Tibial nerve (tissue), 4 donors: ENCODE measurements at regions not wholly inside any gene's neighbourhood (a gene's known extent, or its start where the extent isn't known, plus 50 kb on each side); places are given as distances from the start of the nearest gene placed in this dataset.

Experiments
- DNase-seq, 2 donors: peaks; one replicate each; pipeline ENCODE4 v3.0.0-alpha.2; 2019; ENCODE audit warnings: low spot score in 2 of 2
- H3K27ac ChIP-seq, 4 donors: fragments of 200-600 bp; sonication (generic) in 3 of 4; one replicate each; pipeline ENCODE4 v1.5.1; 2017 to 2019; ENCODE audit warnings: mild to moderate bottlenecking in 1 of 4
- H3K27me3 ChIP-seq, 2 donors: fragments of 200-600 bp; sonication (generic) in 1 of 2; one replicate each; pipeline versions ENCODE4 v1.5.1 to v1.6.0; 2017 to 2019
- H3K36me3 ChIP-seq, 3 donors: fragments of 200-600 bp; sonication (generic); one replicate each; pipeline ENCODE4 v1.5.1; 2018 to 2019
- H3K4me1 ChIP-seq, 4 donors: fragments of 200-600 bp; sonication (generic) in 3 of 4; one replicate each; pipeline ENCODE4 v1.5.1; 2017 to 2019
- H3K4me3 ChIP-seq, 4 donors: fragments of 200-600 bp; sonication (generic) in 3 of 4; one replicate each; pipeline ENCODE4 v1.5.1; 2017 to 2019; ENCODE audit warnings: mild to moderate bottlenecking in 1 of 4, moderate library complexity in 1 of 4
- H3K9me3 ChIP-seq, 4 donors: fragments of 200-600 bp; sonication (generic) in 3 of 4; one replicate each; pipeline ENCODE4 v1.5.1; 2017 to 2019
- CTCF ChIP-seq, 5 experiments: fragments of 200-600 bp in 3 of 5; fragments of 450-650 bp in 2 of 5; sonication (generic) in 3 of 5; IDR thresholded peaks; one replicate each; pipeline ENCODE4 v1.5.1; 2016 to 2019; ENCODE audit warnings: antibody characterized with exemption in 5 of 5, mild to moderate bottlenecking in 3 of 5, moderate library complexity in 2 of 5
- EP300 ChIP-seq, 2 donors: sonication (generic); formaldehyde crosslinking; IDR thresholded peaks; one replicate each; pipeline ENCODE4 v1.6.1; 2017; ENCODE audit warnings: antibody characterized with exemption in 2 of 2, mild to moderate bottlenecking in 1 of 2
- POLR2A ChIP-seq, 2 donors: fragments of 450-650 bp; IDR thresholded peaks; one replicate each; pipeline ENCODE4 v1.6.1; 2017; ENCODE audit warnings: antibody characterized with exemption in 2 of 2, mild to moderate bottlenecking in 2 of 2, moderate library complexity in 2 of 2
- WGBS, 2 donors: methylation state at CpG; one replicate each; pipeline ENCODE4 v1.1.5; 2018; 5-methylcytosine and 5-hydroxymethylcytosine counted together

- Histone ChIP-seq H3K4me1 (no peaks in the 10 kb centered on the region), H3K9me3 (no peaks in the 10 kb centered on the region), H3K4me3 (no peak overlapping the region), H3K27me3 (no peaks in the 10 kb centered on the region), H3K27ac (no peak overlapping the region), H3K36me3 (no peaks in the 10 kb centered on the region)
- WGBS, 2 donors = 83 to 88% methylated on average over 4 of the region's 4 CpGs
- no peak for TF ChIP-seq EP300 (IDR thresholded peaks at IDR 0.05)
- TF ChIP-seq CTCF (IDR thresholded peaks at IDR 0.05) = no peak
- TF ChIP-seq POLR2A (IDR thresholded peaks at IDR 0.05) = no peak
- no peak for DNase-seq
These were observed 119.0 kb downstream of the SUCNR1 start for GRCh38 chr3:151992326-151993041.

GRCh38 chr3:151995091-151995490, 121.6 kb downstream of the SUCNR1 start:
- 96% methylated on average over 1 of the region's 1 CpG for WGBS, 2 donors
- H3K27ac ChIP-seq = no peak overlapping the region
- no peaks in the 10 kb centered on the region for H3K4me1 ChIP-seq
- no peak overlapping the region for H3K4me3 ChIP-seq
- no peak for TF ChIP-seq EP300 (IDR thresholded peaks at IDR 0.05)
- TF ChIP-seq POLR2A (IDR thresholded peaks at IDR 0.05) = no peak
- TF ChIP-seq CTCF (IDR thresholded peaks at IDR 0.05) = no peak
- H3K9me3 ChIP-seq = no peaks in the 10 kb centered on the region
- H3K36me3 ChIP-seq = no peaks in the 10 kb centered on the region
- DNase-seq = no peak
- no peaks in the 10 kb centered on the region for H3K27me3 ChIP-seq

- Histone ChIP-seq H3K9me3 (no peaks in the 10 kb centered on the region), H3K4me3 (no peak overlapping the region), H3K4me1 (no peaks in the 10 kb centered on the region), H3K27ac (no peak overlapping the region), H3K27me3 (no peaks in the 10 kb centered on the region), H3K36me3 (no peaks in the 10 kb centered on the region)
- TF ChIP-seq POLR2A (IDR thresholded peaks at IDR 0.05) = no peak
- TF ChIP-seq EP300 (IDR thresholded peaks at IDR 0.05) = no peak
- TF ChIP-seq CTCF (IDR thresholded peaks at IDR 0.05) = no peak
- WGBS, 2 donors = 94 to 96% methylated on average over 2 of the region's 2 CpGs
- DNase-seq = no peak
These were observed 125.3 kb downstream of the SUCNR1 start for GRCh38 chr3:151998744-151999143.

GRCh38 chr3:151999936-152000335, 126.5 kb downstream of the SUCNR1 start:
- 92 to 95% methylated on average over 5 of the region's 5 CpGs for WGBS, 2 donors
- no peak for DNase-seq

GRCh38 chr3:152011812-152012735, 138.6 kb downstream of the SUCNR1 start:
- no peak overlapping the region for H3K27ac ChIP-seq
- DNase-seq = no peak
- no peak overlapping the region for H3K4me3 ChIP-seq
- no peaks in the 10 kb centered on the region for H3K36me3 ChIP-seq
- peaks cover 0 to 11% (median 0%) of the 10 kb centered on the region in 4 donors for H3K4me1 ChIP-seq
- 52 to 58% methylated on average over 4 of the region's 4 CpGs for WGBS, 2 donors
- TF ChIP-seq POLR2A (IDR thresholded peaks at IDR 0.05) = no peak
- H3K9me3 ChIP-seq = no peaks in the 10 kb centered on the region
- no peaks in the 10 kb centered on the region for H3K27me3 ChIP-seq

More at GRCh38 chr3:151999936-152000335, 126.5 kb downstream of the SUCNR1 start:
- no peak overlapping the region for H3K4me3 ChIP-seq
- H3K36me3 ChIP-seq = no peaks in the 10 kb centered on the region
- no peaks in the 10 kb centered on the region for H3K27me3 ChIP-seq
- no peaks in the 10 kb centered on the region for H3K4me1 ChIP-seq
- H3K27ac ChIP-seq = no peak overlapping the region
- H3K9me3 ChIP-seq = no peaks in the 10 kb centered on the region
- no peak for TF ChIP-seq EP300 (IDR thresholded peaks at IDR 0.05)

- H3K27me3 ChIP-seq = no peaks in the 10 kb centered on the region
- no peak overlapping the region for H3K27ac ChIP-seq
- 40 to 58% methylated on average over 2 of the region's 2 CpGs for WGBS, 2 donors
- no peak overlapping the region for H3K4me3 ChIP-seq
- H3K4me1 ChIP-seq = no peaks in the 10 kb centered on the region
- no peaks in the 10 kb centered on the region for H3K36me3 ChIP-seq
- TF ChIP-seq POLR2A (IDR thresholded peaks at IDR 0.05) = no peak
- TF ChIP-seq CTCF (IDR thresholded peaks at IDR 0.05) = no peak
- no peak for TF ChIP-seq EP300 (IDR thresholded peaks at IDR 0.05)
- no peak for DNase-seq
- no peaks in the 10 kb centered on the region for H3K9me3 ChIP-seq
These were observed 146.1 kb downstream of the SUCNR1 start for GRCh38 chr3:152019508-152019907.
